DMS53 (cell line): ENCODE measurements at regions not wholly inside any gene's neighbourhood (a gene's known extent, or its start where the extent isn't known, plus 50 kb on each side); places are given as distances from the start of the nearest gene placed in this dataset.

ENCODE experiments used
- DNase-seq: peaks from one replicate; lab custom pipeline; 2025; lab: John Stamatoyannopoulos, UW

- DNase-seq: no peak
Observed at GRCh38 chr12:81958406-81958805, 199.3 kb upstream of the PPFIA2 start.

- no peak for DNase-seq
Observed at GRCh38 chr12:81957631-81958030, 198.5 kb upstream of the PPFIA2 start.

- no peak for DNase-seq
Observed at GRCh38 chr12:81956468-81956860, 197.3 kb upstream of the PPFIA2 start.

- no peak for DNase-seq
Observed at GRCh38 chr12:81953541-81953940, 194.4 kb upstream of the PPFIA2 start.

GRCh38 chr12:81950871-81951270 lies 191.7 kb upstream of the PPFIA2 start:
- no peak for DNase-seq

GRCh38 chr12:81949841-81950308 lies 190.7 kb upstream of the PPFIA2 start:
- DNase-seq: no peak

- no peak for DNase-seq
Observed at GRCh38 chr12:81949416-81949815, 190.3 kb upstream of the PPFIA2 start.

GRCh38 chr12:81944886-81945285 lies 185.7 kb upstream of the PPFIA2 start:
- no peak for DNase-seq

- DNase-seq: peak; percentile 16
Observed at GRCh38 chr12:81942594-81942993, 183.4 kb upstream of the PPFIA2 start.

GRCh38 chr12:81930037-81930436 lies 170.9 kb upstream of the PPFIA2 start:
- no peak for DNase-seq

GRCh38 chr12:81896771-81897170 lies 137.6 kb upstream of the PPFIA2 start:
- peak; percentile 69 for DNase-seq

GRCh38 chr12:81888961-81889360 lies 129.8 kb upstream of the PPFIA2 start:
- DNase-seq: no peak

- DNase-seq: no peak
Observed at GRCh38 chr12:81888106-81888740, 129.1 kb upstream of the PPFIA2 start.

GRCh38 chr12:81874586-81874985 lies 115.4 kb upstream of the PPFIA2 start:
- no peak for DNase-seq

- DNase-seq: no peak
Observed at GRCh38 chr12:81874166-81874565, 115.0 kb upstream of the PPFIA2 start.

- no peak for DNase-seq
Observed at GRCh38 chr12:81872400-81872799, 113.2 kb upstream of the PPFIA2 start.

GRCh38 chr12:81866081-81866480 lies 106.9 kb upstream of the PPFIA2 start:
- no peak for DNase-seq

- peak; percentile 14 for DNase-seq
Observed at GRCh38 chr12:81863406-81863805, 104.3 kb upstream of the PPFIA2 start.

GRCh38 chr12:81859521-81859920 lies 100.4 kb upstream of the PPFIA2 start:
- DNase-seq: no peak

GRCh38 chr12:81843599-81843998 lies 84.4 kb upstream of the PPFIA2 start:
- DNase-seq: no peak

- DNase-seq: no peak
Observed at GRCh38 chr12:81835783-81836182, 76.6 kb upstream of the PPFIA2 start.

- no peak for DNase-seq
Observed at GRCh38 chr12:81819991-81820633, 61.0 kb upstream of the PPFIA2 start.

GRCh38 chr12:81815611-81816010 lies 56.5 kb upstream of the PPFIA2 start:
- no peak for DNase-seq

- no peak for DNase-seq
Observed at GRCh38 chr12:81811778-81812125, 52.6 kb upstream of the PPFIA2 start.
